Activated T-helper 1 cell treated with anti-CD3 and anti-CD28 coated beads, Interleukin-12 subunit alpha, Interleukin-12 subunit beta, Interleukin-2, Interleukin-4 antibody, amounts not matched to agents 30 ng/mL and 10 ng/mL and 1 ng/mL, durations not matched to agents 14 hours and 24 hours and 36 hours (primary cell): ENCODE measurements at regions not wholly inside any gene's neighbourhood (a gene's known extent, or its start where the extent isn't known, plus 50 kb on each side); places are given as distances from the start of the nearest gene placed in this dataset.

Source experiments
- DNase-seq: peaks from one replicate; pipeline ENCODE4 v3.0.0; 2021; ENCODE audit warnings: low spot score
- H3K27ac Mint-ChIP-seq: one replicate; pipeline ENCODE4 v1.8.0; 2021; ENCODE audit warnings: mild to moderate bottlenecking, mixed read lengths
- H3K27me3 Mint-ChIP-seq: one replicate; pipeline ENCODE4 v1.8.0; 2022; ENCODE audit warnings: mild to moderate bottlenecking, moderate library complexity, mixed read lengths; ENCODE audit not compliant: insufficient read depth
- H3K36me3 Mint-ChIP-seq: one replicate; pipeline ENCODE4 v1.8.0; 2021; ENCODE audit warnings: low read depth, mixed read lengths
- H3K4me1 Mint-ChIP-seq: one replicate; pipeline ENCODE4 v1.8.0; 2021; ENCODE audit warnings: low read depth, mixed read lengths
- H3K4me3 Mint-ChIP-seq: one replicate; pipeline ENCODE4 v1.8.0; 2021; ENCODE audit warnings: mild to moderate bottlenecking, moderate library complexity, mixed read lengths
- H3K9me3 Mint-ChIP-seq: one replicate; pipeline ENCODE4 v1.8.0; 2021; ENCODE audit warnings: mixed read lengths
- intact Hi-C: fragments of 100-400 bp; cut with micrococcal nuclease; formaldehyde crosslinking; loops from one replicate; pipeline ENCODE4 v1.15.1; 2024

DNA sequence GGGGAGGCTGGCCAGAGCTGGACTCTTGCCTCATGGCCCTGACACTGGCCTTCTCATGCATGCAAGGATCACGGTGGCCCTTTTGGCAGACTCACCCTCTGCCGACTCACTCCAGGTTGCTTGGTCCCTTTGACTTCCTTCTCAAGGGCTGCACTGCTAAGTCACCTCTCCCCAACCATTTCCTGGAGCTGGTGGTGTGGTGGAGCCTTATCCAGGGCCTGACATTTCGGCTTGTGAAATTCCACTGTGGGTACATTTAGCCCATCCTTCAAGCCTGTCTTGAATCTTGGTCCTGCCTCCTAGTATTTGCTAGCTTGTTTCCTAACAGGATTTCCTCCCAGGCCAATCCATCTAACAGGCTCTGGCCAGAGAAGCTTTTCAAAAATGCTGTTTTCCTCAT lies 52.6 kb upstream of the JUN start:
- H3K4me3 Mint-ChIP-seq: no peak overlapping the region
- peaks cover 3% of the 10 kb centered on the region for H3K27me3 Mint-ChIP-seq
- no peaks in the 10 kb centered on the region for H3K9me3 Mint-ChIP-seq
- H3K4me1 Mint-ChIP-seq: peaks cover 12% of the 10 kb centered on the region
- DNase-seq: no peak
- intact Hi-C loops: no loop called here
- no peaks in the 10 kb centered on the region for H3K36me3 Mint-ChIP-seq
- H3K27ac Mint-ChIP-seq: no peak overlapping the region

DNA sequence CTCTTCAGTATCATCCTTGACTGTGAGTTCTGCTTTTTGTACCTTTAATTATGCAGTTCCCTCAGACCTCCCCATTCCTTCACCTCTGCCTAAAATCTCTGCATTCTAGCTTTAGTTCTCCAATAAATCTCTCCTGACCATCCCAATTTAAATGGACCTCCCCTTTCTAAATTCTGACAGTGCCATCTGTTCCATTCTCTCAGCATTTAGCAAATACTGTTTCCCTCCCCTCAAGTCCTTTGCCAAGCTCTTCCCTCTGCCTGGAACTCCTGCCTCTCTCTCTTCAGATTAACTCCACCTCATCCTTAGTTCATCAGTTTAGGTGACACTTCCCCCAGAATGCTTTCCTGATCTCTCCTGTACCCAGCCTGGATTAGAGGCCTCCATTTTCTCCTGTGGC lies 54.0 kb upstream of the JUN start:
- peaks cover 4% of the 10 kb centered on the region for H3K36me3 Mint-ChIP-seq
- intact Hi-C loops: no loop called here
- no peaks in the 10 kb centered on the region for H3K9me3 Mint-ChIP-seq
- H3K27me3 Mint-ChIP-seq: peaks cover 3% of the 10 kb centered on the region
- H3K27ac Mint-ChIP-seq: no peak overlapping the region
- DNase-seq: no peak
- H3K4me3 Mint-ChIP-seq: no peak overlapping the region
- H3K4me1 Mint-ChIP-seq: peaks cover 21% of the 10 kb centered on the region

DNA sequence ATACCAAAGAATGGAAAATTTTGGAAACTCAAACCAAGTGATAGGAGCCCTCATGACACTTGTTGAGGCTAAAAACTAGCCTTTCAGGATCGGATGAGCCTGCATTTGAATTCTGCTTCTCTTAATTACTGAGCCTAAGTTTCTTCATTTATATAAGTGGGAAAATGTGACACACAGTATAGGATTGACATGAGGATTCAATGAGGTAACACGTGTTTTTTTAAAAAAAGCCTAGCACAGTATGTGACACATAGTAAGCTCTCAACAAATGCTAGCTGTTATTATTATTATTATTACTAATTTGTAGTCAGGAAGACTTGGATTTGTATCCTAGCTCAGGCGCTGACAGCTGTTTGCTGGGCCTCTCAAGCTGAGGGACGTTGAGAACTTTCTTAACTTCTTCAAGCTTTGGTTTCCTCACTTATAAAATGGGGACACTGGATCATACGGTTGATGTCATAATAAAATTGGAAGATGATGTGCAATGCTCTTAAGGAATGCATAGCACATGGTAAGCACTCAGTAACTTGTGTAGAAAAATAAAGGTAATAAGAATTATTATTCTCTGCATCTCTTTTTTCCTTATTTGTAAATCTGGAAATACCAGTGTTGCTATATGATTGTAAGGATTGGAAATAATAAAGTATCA lies 55.4 kb upstream of the JUN start:
- H3K4me3 Mint-ChIP-seq: no peak overlapping the region
- H3K9me3 Mint-ChIP-seq: no peaks in the 10 kb centered on the region
- intact Hi-C loops: no loop called here
- peaks cover 4% of the 10 kb centered on the region for H3K36me3 Mint-ChIP-seq
- no peak for DNase-seq
- H3K27ac Mint-ChIP-seq: no peak overlapping the region
- H3K27me3 Mint-ChIP-seq: peaks cover 2% of the 10 kb centered on the region
- peaks cover 21% of the 10 kb centered on the region for H3K4me1 Mint-ChIP-seq

DNA sequence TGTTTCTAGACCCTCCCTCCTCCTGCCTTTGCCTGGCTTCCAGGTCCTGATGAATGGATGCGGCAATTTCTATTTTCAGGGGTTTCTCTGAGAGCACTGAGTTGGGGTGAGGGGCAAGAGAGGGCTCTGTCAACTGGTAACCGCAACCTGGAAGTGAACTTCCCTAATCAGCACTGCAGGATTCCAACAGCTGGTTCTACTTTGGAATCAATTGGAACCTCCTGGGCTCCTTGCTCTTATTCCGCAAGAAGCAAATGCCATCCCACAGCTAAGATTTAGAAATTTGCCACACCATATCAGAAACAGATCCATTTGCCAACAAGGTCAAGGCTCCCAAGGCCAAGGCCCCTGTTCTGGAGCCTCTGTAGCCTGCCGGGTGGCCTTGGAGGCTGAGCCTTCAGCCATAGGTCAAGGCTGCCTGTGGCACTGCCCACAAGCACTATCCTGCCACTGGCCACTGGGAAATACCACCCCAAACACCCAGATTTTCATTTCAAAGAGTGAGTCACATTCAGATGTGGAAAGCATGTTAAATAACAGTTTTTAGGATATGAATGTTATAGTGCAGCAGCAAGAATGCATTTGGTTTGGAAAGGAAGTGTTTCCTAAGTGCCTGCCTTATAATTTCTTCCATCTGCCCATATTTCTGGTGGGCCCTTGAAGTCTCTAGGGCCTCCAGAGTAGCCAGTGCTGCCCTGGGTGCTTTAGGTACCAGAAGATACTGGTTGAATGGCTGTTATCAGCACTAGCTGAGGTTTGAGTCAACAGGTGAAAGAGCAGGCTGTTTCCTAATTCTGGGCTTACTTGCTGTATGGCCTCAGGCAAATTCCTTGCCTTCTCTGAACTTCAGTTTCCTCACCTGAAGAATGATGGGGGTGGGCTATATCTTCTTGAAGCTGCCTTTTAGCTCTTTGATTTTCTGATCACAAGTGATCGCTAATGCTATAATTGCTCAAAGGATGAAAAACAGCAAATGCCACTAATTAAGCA lies 56.3 kb upstream of the JUN start:
- H3K4me3 Mint-ChIP-seq: no peak overlapping the region

DNA sequence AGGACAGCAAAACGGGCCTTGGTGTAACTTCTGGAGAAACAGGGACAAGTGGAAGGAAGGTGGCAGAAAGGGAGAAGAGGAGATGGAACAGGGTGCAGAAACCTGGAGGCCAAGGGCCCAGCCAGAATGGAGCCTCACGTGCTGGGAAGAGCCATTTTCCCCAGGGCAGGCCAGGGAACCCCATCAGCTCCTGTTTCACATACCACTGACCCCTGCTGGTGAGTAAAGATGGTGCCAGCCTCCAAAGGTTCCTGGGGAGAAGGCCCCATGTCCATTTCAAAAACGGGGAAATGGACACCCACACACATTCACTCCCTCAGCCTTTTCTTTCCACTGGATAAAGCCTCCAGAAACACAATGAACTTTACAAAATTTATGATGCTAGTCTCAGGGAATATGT lies 57.6 kb upstream of the JUN start:
- no peak overlapping the region for H3K4me3 Mint-ChIP-seq
- H3K27me3 Mint-ChIP-seq: no peaks in the 10 kb centered on the region
- no peaks in the 10 kb centered on the region for H3K9me3 Mint-ChIP-seq
- peaks cover 9% of the 10 kb centered on the region for H3K36me3 Mint-ChIP-seq
- H3K4me1 Mint-ChIP-seq: peaks cover 21% of the 10 kb centered on the region
- DNase-seq: no peak
- intact Hi-C loops: no loop called here
- no peak overlapping the region for H3K27ac Mint-ChIP-seq

More for the DNA sequence above, 56.3 kb upstream of the JUN start:
- Mint-ChIP-seq H3K4me1 (peaks cover 21% of the 10 kb centered on the region), H3K9me3 (no peaks in the 10 kb centered on the region), H3K27ac (no peak overlapping the region), H3K27me3 (no peaks in the 10 kb centered on the region), H3K36me3 (peaks cover 6% of the 10 kb centered on the region)
- intact Hi-C loops: no loop called here
- DNase-seq: no peak

DNA sequence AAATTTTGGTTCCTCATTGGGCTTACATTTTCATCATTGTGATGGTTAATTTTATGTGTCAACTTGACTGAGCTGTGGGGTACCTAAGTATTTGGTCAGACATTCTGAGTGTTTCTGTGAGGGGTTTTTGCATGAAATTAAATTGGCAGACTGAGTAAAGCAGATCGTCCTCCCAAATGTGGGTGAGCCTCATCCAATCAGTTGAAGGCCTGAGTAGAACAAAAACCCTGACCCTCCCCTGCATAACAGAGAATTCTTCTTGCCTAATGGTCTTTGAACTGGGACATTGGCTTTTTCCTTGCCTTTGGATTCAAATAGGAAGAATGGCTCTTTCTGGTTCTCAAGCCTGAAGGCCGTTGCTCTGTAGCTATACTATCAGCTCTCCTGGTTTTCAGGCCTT lies 59.1 kb upstream of the JUN start:
- intact Hi-C loops: no loop called here
- Mint-ChIP-seq H3K27ac (no peak overlapping the region), H3K4me3 (no peak overlapping the region), H3K36me3 (peaks cover 9% of the 10 kb centered on the region), H3K4me1 (peaks cover 19% of the 10 kb centered on the region), H3K9me3 (no peaks in the 10 kb centered on the region), H3K27me3 (no peaks in the 10 kb centered on the region)
- no peak for DNase-seq

DNA sequence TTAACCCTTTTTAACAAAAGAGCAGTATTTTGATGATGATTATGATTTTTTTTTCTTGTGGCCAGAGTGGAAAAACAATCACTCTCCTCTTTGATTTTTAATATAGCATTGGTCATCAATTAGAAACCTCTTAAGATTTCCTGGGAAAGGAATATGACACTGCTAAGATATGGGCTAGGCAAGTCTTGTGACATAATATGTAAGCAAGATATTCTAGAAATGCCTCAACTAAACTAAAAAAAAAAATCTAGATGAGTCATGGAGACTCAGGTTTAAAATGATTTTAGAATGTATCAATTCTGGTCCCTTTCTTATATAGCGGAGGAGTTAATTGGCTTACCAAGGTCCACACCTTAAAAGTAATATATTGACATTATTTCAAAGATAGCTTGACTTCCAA lies 60.3 kb upstream of the JUN start:
- no peak for DNase-seq
- Mint-ChIP-seq H3K9me3 (no peaks in the 10 kb centered on the region), H3K27ac (no peak overlapping the region), H3K36me3 (peaks cover 9% of the 10 kb centered on the region), H3K4me3 (no peak overlapping the region), H3K27me3 (no peaks in the 10 kb centered on the region), H3K4me1 (peaks cover 19% of the 10 kb centered on the region)
- intact Hi-C loops: no loop called here

DNA sequence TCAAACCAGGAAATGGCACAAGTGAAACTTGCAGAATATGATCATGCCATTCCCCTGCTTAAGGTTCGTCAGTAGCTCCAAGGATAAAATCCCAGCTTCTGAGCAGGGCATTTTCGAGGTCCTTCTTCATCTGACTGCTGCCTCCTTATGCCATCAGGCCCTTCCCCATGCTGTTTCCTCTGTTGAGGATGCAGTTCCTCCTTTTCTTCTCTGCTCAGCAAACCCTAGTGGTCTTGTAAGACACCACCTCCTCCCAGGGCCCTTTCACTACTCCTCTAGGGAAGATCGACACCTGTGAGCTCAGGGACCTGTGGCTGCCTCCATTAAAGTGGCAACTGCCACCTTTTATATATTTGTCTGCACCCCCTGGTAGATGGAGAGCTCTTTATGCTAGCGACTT lies 62.1 kb upstream of the JUN start:
- no peak overlapping the region for H3K4me3 Mint-ChIP-seq
- intact Hi-C loops: no loop called here
- no peak overlapping the region for H3K27ac Mint-ChIP-seq
- DNase-seq: no peak
- no peaks in the 10 kb centered on the region for H3K9me3 Mint-ChIP-seq
- no peaks in the 10 kb centered on the region for H3K27me3 Mint-ChIP-seq
- peaks cover 9% of the 10 kb centered on the region for H3K36me3 Mint-ChIP-seq
- H3K4me1 Mint-ChIP-seq: peaks cover 23% of the 10 kb centered on the region

DNA sequence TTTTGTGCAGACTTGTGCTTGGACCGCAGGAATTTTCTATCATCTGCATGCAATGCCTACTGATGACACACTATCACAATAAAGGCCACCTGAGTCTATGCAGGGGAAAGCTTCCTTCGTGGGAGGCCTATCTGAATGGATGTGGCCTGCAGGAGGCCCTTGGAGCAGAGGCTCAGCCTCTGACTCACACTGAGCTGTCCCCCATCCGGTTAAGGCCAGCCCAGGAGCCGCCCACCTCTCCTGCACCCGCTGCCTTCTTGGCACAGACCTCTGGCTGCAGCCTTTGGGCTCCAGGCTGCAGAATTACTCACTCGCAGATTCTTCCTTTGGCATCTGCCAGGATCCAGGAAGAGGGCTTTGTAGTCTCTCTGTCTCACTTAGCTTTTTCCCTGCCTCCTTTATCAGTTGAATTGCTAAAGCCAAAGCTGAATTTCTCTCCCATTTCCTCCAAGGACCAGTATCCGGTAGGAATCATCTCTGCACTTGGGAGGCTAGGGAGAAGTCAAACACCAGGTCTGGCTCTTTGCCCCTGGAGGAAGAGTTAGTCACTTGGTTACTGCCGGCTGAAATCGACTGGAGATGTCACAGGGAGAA lies 65.1 kb upstream of the JUN start:
- H3K27me3 Mint-ChIP-seq: no peaks in the 10 kb centered on the region
- H3K36me3 Mint-ChIP-seq: peaks cover 5% of the 10 kb centered on the region
- H3K4me1 Mint-ChIP-seq: peaks cover 19% of the 10 kb centered on the region
- no peak for DNase-seq
- H3K27ac Mint-ChIP-seq: no peak overlapping the region
- intact Hi-C loops: no loop called here
- H3K4me3 Mint-ChIP-seq: no peak overlapping the region
- H3K9me3 Mint-ChIP-seq: no peaks in the 10 kb centered on the region

DNA sequence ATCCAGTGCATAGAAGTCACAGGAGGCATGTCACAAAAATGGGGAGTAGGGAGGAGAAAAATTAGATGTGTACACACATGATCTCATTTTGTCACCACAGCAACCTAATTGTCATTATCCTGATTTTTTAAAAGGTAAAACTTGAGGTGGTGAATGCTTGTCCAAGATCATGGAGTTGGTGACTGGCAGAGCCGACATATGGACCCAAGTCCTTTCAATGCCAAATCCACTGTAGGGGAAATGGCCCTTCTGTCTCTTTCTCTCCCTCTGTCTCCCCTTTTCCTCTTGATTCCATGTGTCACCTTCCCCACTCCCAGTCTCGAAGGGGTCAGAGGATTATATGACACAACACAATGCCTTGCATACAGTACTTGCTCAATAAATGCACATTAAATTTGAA lies 65.7 kb upstream of the JUN start:
- H3K4me3 Mint-ChIP-seq: no peak overlapping the region
- no peaks in the 10 kb centered on the region for H3K9me3 Mint-ChIP-seq
- intact Hi-C loops: no loop called here
- H3K4me1 Mint-ChIP-seq: peaks cover 24% of the 10 kb centered on the region
- no peaks in the 10 kb centered on the region for H3K27me3 Mint-ChIP-seq
- no peak overlapping the region for H3K27ac Mint-ChIP-seq
- H3K36me3 Mint-ChIP-seq: peaks cover 4% of the 10 kb centered on the region
- DNase-seq: no peak

DNA sequence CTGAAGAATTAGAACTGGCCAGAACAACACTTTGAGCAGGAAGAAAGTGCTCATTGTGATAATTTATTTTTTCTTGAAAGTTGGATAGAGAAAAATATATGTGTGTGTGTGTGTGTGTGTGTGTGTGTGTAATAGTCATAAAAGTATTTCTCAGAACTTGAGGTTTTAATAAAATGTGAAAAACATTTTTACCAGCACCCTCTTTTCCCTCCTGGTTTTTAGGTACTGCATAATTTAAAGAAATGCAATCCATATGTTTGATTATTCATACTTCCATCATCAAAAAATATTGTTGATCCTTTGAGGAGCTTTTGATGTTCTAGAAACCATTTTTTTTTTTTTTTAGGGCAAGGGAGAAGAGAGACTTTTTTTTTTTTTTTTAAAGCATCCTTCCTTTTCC lies 66.8 kb upstream of the JUN start:
- H3K27ac Mint-ChIP-seq: no peak overlapping the region
- H3K4me3 Mint-ChIP-seq: no peak overlapping the region
- H3K27me3 Mint-ChIP-seq: no peaks in the 10 kb centered on the region
- no peaks in the 10 kb centered on the region for H3K36me3 Mint-ChIP-seq
- intact Hi-C loops: loop anchor here (5.0 kb wide), 1 partner anchor 37 kb away; no protein-coding TSS in a partner anchor
- no peaks in the 10 kb centered on the region for H3K9me3 Mint-ChIP-seq
- no peak for DNase-seq
- peaks cover 35% of the 10 kb centered on the region for H3K4me1 Mint-ChIP-seq

DNA sequence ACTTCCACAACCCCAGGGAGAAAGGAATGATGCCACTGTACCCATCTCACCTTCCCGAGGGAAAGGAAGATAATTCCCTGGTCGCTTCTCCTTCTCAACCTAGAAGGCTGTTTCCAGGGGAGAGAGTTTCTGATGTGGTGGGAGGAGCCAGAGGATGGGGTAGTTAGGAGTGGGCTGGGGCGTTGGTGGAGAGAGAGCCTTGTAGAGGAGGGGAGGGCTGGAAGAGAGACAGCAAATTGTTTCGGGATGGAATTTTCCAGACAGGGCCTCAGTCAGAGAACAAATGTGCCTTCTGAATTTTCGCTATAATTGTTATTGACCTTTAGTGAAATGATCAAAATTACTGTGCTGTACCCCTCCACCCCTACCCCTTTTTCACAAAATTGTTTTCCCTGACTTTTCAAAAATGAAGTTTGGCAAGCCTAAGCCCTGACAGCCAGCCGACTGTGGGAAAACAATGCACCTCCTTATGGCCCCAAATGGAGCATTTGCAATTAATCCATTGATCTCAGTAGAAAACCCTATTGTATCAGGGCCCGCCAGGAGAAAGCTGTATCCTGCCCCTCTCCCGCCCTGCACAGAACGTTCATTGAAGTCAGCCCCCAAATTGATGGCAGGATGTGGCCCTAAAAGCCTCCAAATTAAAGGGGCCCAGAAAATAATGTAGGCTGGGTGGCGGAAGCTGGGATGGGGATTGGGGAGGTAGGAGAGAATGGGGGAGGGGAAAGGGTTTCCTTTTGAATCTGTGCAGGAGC lies 69.1 kb upstream of the JUN start:
- intact Hi-C loops: loop anchor here (5.0 kb wide), 1 partner anchor 34 kb away; no protein-coding TSS in a partner anchor
- Mint-ChIP-seq H3K27me3 (no peaks in the 10 kb centered on the region), H3K36me3 (no peaks in the 10 kb centered on the region), H3K27ac (no peak overlapping the region), H3K4me1 (peaks cover 52% of the 10 kb centered on the region), H3K4me3 (no peak overlapping the region), H3K9me3 (no peaks in the 10 kb centered on the region)
- no peak for DNase-seq
